ENCODE measurements at regions not wholly inside any gene's neighbourhood (a gene's known extent, or its start where the extent isn't known, plus 50 kb on each side); places are given as distances from the start of the nearest gene placed in this dataset.

DNA sequence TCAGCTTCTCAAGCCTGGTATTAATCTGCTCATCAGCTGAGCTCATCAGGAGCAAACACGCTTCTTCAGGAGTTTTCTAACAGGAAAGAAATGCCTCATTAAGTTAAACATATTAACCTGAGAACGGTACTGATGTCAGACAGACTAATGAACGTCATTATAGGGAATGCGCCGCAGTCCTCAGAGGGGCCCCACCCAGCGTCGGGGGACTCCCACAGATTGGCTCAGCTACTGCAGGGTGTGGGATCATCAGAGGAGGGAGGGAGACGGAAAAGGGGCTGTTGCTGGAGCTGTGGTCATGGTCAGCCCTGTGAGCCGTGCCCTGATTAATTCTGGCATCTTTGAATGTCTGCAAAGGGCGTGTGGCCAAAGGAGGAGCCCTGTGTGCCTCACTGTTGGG, 348.5 kb downstream of the PTPRU start:
- no peak for DNase-seq

DNA sequence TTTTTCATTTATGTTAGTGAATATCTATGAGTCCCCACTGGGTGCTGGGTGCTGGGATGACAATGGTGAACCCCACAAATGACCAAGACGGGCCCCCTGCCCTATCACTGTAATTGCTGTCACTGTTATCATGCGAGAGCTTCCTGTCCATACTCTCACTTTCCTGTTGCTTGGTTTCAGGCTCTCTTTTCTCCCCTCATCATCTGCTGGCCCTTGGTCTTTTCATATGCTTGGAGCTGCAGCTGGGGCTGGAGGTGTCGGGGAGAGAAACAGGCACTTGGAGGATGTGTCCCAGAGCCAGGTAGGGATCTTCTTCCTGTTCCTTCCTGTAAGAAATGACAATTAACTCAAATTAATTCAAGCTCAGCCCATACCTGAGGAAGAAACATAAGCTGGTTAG, 348.0 kb downstream of the PTPRU start:
- no peak for DNase-seq

DNA sequence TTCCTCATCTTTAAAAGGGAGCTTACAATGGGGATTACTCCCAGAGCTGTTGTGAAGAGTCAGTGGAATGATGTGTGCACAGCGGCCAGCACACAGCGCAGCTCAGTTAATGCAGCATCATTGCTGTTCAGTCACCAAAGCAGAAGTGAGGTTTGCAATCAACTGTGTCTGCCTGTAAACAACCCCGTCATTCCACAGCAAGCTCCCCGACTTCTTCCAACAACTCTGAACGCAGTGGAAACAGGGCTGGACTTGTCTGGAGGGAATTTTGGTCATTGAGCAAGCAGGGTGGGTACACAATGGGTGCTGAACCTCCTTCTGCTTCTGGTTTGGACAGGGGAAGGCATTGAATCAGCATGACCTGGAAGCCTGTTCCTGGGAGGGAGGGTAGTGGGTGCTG, 347.4 kb downstream of the PTPRU start:
- no peak for DNase-seq

DNA sequence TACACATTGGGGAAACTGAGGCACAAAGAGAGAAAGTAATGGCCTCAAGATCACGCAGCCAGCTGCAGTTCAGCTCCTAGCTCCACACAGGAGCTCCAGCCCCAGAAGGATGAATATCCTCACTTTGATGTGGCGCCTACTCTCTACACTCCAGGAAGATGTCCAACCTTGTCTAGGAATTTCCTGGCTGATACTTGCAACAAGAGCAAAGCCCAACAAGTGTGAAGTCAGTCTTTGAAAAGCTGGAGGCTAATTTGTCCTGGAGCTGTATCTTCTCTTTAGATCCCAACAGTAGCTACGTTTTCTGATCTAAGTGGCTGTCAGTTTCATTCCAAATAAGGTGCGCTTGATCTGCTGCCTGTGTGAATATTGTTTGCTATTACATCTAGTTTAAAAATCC, 344.9 kb downstream of the PTPRU start:
- DNase-seq, result no peak

DNA sequence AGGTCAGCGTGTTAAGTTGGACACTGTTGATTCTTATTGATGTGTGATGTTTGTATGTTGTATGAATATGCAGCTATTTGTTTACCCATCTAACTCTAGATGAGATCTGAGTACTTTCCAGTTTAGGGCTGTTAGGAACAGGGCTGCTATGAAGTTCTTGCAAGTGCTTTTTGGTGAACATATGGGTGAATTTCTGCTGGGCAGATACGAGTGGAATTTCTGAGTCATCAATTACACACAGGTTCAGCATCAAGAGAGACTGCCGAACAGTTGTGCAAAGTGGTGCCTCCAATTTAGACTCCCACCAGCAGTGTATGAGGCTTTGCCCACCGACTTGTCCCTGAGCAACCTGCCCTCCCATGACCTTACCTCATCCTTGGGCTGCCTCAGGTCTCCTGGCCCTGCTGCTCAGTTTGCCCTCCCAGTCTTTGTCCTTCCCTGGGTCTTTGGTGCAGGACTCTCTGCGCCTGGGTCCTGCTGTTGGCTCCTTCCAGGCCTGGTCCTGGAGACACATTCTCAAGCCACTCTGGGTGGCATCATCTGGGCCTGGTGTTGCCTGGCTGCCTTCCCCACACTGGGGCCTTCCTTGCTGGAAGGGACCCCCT, 343.6 kb downstream of the PTPRU start:
- no peak for DNase-seq

DNA sequence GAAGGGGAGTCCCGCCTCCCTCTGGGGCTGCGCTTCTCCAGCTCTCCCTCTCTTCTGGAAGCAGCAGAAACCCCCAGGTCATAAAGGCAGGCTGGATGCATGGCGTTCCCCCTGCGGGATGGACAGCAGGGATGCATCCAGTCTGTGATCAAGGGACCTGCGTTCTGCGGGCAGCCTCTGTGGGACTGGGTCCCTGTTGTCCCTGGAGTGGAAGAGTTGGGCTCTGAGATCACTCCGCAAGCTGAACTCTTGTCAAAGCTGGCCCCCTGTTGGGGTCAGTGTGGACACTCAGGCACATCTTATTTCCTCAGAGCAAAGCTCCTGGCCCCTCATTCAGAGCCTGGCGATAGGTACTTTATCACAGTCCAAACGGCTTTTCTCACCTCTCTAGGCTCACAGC, 341.2 kb downstream of the PTPRU start:
- DNase-seq, result no peak

DNA sequence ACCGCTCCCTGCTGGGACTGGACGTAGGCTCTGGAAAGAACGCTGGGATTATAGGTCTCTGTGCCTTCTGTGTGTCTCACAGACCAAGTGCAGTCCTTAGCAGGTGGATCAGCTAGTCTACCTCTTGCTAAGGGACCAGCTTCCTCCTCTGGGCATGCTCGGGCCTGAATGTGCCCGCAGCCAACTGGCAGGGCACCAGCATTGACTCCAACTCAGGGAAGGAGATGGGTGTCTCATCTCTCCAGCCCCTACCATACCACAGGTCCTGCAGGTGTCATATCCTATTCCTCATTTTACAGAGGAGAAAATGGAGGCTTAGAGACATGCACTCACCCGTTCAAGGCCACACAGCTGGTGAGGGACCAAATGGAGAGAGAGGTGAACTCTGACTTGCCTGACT, 340.2 kb downstream of the PTPRU start:
- DNase-seq, result no peak

DNA sequence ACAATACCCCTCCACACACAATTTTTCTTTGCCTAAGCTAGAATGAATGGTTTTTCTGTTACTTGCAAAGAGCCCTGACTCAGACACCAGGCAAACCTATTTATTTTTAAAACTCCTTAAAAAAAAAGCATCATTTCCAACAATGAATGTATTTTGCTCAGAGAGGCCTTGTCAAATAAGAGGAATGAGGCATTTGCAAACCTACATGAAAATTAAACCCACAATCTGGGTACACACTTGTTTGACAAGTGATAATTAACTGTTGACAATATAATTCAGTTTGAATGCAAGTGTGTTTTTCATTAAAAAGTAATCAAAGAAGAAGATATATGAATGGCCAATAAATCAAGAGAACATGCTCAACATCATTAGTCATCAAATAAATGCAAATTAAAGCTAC, 339.5 kb downstream of the PTPRU start:
- no peak for DNase-seq

DNA sequence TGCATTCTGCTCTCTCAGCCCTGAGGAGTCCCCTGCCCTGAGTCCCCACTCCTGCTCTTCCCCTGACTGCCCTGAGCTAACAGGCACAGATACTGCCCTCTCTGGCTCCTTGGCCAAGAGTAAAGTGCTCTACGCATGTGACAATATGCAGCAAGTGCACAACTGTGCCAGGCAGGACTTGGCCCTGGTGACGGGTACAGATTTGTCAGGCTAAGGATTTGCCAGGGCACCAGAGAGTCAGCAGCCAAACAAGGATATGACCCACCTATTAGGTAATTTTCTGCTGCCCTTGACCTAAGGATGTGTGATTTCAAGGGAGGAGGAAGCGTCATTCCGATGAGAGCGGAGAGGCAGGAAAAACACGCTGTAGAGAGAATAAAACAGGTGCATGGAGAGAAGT, 339.0 kb downstream of the PTPRU start:
- DNase-seq, result no peak

DNA sequence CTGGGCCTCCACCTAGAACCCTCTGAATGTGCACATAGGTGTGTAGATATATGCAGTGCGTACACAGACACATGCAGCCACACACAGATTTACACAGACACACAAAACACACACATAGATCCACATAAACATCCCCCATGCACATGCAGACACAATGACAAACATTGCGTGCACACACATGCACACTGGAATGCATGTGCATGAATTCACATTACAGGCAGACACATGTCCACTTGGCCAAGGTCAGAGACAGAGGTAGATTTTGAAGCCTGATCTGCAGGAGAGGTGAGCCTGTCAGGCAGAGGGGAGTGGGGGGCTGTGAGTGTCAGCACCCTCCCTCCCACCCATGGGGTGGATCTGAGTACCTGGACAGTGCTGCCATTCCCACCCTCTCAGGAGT, 338.5 kb downstream of the PTPRU start:
- DNase-seq, result no peak

DNA sequence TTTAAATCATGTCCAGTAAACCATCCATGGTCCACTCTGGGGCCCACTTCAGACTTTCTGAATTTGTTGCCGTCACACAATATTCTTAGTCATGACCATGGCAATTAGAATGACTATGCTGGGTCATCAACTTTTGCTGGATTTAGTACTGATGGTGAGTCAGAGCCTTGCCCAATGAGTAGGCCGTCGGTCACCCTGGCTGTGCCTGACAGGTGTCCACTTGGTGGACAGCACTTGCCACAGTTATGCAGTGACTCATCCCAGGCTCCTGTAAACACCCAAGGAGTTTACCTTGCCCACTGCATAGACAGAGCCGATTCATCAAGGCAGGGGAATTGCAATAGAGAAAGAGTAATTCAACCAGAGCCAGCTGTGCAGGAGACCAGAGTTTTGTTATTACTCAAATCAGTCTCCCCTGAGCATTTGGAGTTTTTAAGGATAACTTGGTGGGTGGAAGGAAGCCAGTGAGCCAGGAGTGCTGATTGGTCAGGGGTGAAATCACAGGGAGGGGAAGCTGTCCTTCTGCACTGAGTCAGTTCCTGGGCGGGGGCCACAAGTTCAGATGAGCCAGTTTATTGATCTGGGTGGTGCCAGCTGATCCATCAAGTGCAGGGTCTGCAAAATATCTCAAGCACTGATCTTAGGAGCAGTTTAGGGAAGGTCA, 333.8 kb downstream of the PTPRU start:
- no peak for DNase-seq

DNA sequence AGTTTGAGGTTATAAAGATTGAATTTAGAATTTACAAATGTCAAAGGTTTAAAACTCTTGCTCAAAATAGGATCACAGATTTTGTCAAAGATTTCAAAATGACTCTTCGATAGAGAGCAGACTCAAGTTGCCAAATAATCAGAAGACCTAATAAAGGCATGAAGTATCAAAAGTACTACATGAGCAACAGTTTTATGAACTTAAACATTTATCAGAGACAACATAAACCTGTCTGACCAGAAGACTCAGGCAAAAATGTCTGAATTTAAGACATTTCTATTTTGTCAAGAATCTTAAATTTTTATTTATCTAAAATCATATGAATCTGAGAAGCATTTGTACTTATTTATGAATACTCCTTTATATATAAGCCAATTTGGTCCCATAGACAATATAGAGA, 330.9 kb downstream of the PTPRU start:
- DNase-seq, result no peak

DNA sequence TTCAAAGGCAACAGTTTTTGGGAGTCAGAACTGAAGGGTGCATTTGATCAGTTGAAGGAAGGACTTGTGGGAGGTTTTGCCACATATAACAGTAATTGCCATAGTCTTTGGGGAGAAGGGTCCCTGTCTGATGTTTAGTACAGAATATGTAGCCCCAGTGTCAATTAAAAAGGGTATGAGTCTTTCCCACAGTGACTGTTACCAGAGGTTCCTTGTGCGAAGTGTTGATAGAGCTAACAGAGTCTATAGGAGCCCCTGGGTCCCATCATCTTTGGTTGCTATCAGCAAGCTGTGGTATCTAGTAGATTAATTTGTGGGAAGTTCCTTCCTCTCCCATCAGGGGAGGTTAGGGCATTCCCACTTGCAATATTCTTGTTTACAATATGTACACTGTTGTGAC, 329.2 kb downstream of the PTPRU start:
- no peak for DNase-seq

DNA sequence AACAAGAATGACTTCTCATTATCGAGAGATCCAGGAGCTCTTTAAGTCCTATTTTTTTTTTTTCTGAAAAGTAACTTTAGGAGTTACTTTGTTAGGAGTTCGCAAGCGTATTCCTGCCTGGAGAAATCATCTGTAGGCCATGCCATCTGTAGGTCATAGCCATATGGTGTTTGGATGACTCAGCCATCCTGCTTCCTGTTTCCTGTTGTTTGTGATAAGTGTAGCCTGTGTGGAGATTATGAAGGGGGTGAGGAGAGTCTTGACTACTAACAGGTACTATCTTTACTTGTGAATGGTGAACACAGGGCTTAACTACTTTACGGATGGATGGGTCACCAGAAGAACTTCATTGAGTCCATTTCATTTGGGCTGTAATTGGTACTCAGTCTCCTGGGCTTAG, 327.2 kb downstream of the PTPRU start:
- peak; percentile 44 for DNase-seq

DNA sequence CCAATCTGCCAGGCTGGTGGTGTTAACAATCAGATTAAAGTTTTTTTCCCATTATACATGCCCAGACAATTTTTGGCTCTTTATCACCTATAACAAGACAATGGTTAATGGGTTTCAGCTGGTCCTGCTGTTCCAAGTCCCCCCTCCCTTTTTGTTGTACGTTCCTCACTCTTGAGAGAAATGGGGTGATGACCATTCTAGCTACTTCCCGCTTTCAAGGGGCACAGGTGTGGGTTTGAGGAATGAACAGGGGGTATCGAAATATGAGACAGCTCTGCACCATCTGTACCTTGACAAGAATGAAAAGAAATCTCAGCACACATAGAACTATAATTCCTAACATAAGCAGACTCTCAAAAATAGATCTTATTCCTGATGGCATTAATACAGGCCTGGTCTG, 326.8 kb downstream of the PTPRU start:
- DNase-seq, result peak; percentile 5

DNA sequence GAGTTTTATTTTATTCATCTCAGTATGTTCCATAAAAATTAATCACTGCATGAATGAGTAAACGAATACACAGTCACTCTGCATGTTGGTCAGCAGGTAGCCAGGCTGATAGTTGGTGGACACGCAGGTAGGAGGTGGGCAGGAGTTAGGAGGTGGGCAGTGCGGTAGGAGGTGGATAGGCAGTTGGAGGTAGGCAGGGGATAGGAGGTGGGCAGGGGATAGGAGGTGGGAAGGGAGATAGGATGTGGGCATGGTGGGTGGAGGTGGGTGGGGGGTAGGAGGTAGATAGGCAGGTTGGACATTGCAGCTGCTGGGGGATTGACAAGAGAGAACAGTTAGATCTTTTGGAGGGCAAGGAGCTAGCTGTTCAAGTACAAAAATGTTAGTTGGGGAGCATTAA, 322.7 kb downstream of the PTPRU start:
- DNase-seq, result no peak

DNA sequence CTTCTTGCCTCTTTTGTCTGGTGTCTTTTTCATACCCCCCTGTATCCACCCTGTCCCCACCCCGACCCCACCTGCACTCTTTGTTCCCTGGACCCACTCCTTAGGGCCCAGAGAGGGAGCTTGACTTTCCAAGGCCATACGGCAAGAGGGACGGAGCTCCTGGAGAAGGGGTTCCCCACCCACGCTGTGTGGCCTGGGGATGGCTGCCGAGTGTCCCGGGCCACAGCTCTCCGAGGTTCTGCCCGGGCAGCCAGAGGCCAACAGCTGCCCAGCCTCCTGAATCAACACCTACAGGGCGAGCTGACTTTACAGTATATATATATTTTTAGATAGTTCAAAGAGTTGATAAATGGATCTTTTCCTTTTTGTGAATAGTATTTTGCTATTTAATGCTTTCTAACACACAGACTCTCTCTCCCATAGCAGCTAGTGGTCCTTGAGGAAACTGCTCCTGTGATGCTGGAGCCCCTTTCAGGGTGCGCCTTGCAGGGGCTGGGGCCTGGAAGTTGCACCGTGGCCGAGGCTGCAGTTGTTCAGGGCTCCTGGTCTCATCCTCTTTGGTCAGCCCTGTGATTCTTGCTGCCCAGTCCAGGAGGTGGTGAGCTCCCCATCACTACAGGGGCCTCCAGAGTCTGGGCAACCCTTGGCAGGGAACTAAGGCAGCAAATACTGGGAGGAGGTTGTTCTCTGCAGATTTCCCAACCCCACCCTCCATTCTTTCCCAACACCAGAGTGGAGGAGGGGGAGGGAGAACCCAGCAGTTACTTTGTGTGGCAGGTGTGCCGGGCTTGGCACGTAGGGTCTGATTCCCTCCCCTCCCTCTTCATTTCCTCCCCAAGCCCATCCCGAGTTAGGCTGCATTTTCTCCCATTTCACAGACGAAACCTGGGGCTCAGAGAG, 321.6 kb downstream of the PTPRU start:
- DNase-seq, result no peak

DNA sequence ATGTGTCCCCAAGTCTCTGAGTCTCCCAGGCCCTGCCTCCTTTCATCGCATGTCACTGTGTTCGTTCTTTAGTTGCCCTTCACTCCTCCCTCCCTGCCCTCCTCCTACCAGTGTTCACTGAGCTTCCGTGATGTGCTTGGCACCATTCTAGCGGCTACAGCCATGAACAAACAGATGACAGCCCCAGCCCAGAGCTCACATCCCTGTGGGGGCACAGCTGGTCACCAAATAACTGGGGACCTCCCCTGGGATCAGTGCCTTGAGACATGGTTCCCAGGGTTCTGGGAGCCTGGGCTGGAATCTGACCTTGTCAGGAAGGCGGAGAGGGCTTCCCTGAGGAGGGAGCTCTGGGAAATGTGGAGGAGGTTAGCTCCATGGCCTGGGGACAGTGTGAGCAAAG, 320.7 kb downstream of the PTPRU start:
- no peak for DNase-seq

DNA sequence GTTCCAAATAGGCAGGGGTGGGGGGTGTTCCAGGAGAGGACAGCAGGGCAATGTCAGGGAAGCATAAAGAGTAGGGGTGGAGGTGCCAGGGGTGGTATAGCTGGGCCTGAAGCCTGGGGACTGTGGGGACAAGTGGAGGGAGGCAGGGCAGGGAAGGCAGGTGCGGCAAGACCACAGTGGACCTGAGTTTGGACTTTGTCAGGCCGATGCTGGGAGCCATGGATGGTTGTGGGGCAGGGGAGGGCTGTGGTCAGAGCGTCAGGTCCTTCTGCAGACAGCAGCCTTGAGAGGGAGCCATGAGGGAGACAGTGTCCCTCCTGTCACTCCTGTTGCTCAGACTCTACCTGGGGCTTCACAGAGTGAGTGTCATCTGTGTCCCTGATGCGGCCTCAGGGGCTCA, 320.3 kb downstream of the PTPRU start:
- DNase-seq, result no peak

DNA sequence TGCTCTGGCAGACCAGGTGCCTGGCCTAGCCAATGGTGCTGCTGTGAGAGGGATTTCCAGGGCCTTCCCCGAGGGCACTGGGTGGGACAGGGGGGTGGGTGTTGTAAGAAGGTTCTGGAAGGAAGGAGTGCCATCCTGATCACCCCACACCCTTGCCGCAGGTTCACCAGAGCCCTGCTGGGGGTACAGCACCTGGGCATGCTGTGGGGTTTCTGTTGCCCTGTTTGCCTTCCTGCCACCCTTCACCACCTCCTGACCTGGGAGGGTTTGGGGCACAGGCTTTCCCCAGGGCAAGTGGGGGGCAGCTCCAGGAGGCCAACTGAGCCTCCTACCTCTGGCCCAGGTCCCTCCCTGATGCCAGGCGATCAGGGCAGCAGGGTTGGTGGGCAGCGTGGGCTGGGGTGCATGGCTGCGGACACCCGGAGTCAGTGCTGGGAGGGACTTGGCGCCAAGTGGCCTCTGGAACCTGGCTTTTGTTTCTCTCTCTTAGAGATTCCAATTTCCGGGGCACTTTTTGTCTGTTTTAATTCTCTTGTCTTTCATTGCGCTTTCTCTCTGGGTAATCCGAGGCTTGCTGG, 318.8 kb downstream of the PTPRU start:
- no peak for DNase-seq

DNA sequence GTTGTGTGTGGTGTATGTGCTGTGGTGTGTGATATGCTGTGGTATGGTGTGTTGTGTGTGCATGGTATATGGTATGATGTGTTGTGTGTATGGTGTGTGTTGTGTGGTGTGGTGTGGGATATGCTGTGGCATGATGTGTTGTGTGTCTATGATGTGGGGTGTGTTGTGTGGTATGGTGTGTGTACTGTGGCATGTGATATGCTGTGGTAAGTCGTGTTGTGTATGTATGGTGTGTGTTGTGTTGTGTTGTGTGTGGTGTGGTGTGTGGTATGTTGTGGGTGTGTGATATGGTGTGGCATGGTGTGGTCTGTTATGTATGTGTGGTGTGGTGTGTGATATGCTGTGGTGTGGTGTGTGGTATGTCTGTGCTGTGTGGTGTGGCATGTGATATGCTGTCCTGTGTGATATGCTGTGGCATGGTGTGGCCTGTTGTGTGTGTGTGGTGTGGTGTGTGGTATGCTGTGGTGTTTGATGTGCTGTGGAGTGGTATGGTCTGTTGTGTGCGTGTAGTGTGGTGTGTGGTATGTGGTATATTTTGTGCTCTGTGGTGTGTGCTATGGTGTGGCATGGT, 318.0 kb downstream of the PTPRU start:
- DNase-seq, result no peak

DNA sequence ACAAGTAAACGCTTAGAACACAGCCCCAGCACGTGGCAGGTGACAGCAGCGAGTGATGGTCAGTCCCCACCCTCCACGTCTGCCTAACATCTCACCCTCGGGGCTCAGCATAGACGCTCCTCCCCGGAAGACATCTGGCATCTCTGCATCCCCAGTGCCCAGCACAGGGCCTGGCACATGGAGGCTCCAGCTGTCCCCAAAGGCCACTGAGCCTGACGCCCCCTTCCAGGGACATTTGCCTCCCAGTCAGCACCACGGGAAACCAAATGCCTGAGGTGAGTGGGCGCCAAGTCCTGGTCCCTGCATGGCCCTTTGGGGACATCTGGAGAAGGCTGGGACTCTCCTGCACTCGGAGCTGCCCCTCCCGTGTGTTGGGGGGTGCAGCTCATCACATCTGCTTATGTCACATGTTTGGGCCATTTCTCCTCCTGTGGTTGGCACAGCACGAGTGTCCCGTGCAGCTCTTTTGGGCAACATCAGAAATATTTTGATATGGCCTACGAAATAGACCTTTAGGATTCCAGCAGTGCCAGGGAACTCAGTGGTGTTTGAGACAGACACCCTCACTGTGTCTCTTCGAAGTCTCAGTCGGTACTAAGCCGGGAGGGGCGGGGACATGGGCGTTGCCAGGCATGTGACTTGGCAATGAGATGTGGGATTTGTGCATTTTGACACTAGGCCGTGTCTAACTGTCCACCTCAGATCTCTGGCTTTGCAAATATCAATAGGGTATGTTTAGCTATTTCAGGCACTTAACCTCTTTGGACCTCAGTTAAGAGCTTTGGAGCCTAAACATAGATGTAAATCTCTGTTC, 315.0 kb downstream of the PTPRU start:
- no peak for DNase-seq

Measured in hematopoietic multipotent progenitor cell treated with erythropoietin and hydrocortisone succinate and interleukin-3 and kit ligand, for 4 days (in vitro differentiated cells).